GM19240 (cell line): ENCODE measurements at regions not wholly inside any gene's neighbourhood (a gene's known extent, or its start where the extent isn't known, plus 50 kb on each side); places are given as distances from the start of the nearest gene placed in this dataset.

Source experiments
- DNase-seq: peaks from one replicate; pipeline ENCODE4 v3.0.0; 2011; ENCODE audit warnings: low spot score; ENCODE audit not compliant: insufficient read length

DNA sequence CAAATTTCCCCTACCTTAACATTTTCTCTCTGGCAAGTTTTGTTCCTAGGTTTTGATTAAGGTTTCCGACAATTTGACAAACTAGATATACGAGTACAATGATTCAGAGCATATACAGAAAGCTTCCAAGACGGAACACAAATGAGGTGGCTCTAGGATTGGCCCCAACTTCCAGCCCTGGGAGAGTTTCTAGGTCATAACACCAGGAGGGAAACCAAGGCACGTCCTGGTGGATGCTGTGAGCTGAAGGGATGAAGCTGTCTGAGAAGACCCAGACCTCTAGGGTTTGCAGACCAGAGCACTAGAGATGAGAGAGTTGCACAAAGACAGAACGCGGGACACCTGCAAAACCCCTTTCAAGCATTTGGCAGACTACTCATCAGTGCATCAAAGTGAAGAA lies 51.5 kb upstream of the CAND1 start:
- no peak for DNase-seq
